ENCODE measurements at regions not wholly inside any gene's neighbourhood (a gene's known extent, or its start where the extent isn't known, plus 50 kb on each side); places are given as distances from the start of the nearest gene placed in this dataset.

DNA sequence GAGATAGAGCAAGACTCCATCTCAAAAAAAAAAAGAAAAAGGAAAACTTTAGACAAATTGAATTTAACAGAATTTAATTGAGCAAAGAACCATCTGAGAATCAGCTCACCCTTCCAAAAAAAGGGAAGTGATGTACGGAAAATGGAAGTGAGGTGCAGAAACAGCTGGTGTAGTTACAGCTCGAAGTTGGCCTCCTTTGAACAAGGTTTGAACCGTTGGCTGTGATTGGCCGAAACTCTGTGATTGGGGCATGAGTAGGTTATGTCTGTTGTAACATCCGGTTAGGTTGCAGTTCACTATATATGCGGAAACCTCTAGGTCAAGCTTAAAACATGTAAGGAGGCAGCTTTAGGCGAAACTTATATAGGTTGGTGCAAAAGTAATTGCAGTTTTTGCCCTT lies 97.9 kb upstream of the KIF26B start:
- TF ChIP-seq, protein P1, sequence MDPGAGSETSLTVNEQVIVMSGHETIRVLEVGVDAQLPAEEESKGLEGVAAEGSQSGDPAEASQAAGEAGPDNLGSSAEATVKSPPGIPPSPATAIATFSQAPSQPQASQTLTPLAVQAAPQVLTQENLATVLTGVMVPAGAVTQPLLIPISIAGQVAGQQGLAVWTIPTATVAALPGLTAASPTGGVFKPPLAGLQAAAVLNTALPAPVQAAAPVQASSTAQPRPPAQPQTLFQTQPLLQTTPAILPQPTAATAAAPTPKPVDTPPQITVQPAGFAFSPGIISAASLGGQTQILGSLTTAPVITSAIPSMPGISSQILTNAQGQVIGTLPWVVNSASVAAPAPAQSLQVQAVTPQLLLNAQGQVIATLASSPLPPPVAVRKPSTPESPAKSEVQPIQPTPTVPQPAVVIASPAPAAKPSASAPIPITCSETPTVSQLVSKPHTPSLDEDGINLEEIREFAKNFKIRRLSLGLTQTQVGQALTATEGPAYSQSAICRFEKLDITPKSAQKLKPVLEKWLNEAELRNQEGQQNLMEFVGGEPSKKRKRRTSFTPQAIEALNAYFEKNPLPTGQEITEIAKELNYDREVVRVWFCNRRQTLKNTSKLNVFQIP (CRISPR knock-in tag; IDR thresholded peaks at IDR 0.05; ENCODE audit: borderline replicate concordance, low read depth): no peak
- TF ChIP-seq GLIS3 (CRISPR knock-in tag; IDR thresholded peaks at IDR 0.05) (no peak), TCF4 (CRISPR knock-in tag; IDR thresholded peaks at IDR 0.05; ENCODE audit: borderline replicate concordance) (no peak), RARB (CRISPR knock-in tag; IDR thresholded peaks at IDR 0.05) (no peak), CSDC2 (CRISPR knock-in tag; IDR thresholded peaks at IDR 0.05) (no peak), ZC3H10 (CRISPR knock-in tag; IDR thresholded peaks at IDR 0.05) (no peak), ARNTL (CRISPR knock-in tag; IDR thresholded peaks at IDR 0.05; ENCODE audit: borderline replicate concordance, low read depth) (no peak)
- TF ChIP-seq, protein P2, sequence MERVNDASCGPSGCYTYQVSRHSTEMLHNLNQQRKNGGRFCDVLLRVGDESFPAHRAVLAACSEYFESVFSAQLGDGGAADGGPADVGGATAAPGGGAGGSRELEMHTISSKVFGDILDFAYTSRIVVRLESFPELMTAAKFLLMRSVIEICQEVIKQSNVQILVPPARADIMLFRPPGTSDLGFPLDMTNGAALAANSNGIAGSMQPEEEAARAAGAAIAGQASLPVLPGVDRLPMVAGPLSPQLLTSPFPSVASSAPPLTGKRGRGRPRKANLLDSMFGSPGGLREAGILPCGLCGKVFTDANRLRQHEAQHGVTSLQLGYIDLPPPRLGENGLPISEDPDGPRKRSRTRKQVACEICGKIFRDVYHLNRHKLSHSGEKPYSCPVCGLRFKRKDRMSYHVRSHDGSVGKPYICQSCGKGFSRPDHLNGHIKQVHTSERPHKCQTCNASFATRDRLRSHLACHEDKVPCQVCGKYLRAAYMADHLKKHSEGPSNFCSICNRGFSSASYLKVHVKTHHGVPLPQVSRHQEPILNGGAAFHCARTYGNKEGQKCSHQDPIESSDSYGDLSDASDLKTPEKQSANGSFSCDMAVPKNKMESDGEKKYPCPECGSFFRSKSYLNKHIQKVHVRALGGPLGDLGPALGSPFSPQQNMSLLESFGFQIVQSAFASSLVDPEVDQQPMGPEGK (CRISPR knock-in tag; IDR thresholded peaks at IDR 0.05; ENCODE audit: borderline replicate concordance): no peak
- TF ChIP-seq, protein P3, sequence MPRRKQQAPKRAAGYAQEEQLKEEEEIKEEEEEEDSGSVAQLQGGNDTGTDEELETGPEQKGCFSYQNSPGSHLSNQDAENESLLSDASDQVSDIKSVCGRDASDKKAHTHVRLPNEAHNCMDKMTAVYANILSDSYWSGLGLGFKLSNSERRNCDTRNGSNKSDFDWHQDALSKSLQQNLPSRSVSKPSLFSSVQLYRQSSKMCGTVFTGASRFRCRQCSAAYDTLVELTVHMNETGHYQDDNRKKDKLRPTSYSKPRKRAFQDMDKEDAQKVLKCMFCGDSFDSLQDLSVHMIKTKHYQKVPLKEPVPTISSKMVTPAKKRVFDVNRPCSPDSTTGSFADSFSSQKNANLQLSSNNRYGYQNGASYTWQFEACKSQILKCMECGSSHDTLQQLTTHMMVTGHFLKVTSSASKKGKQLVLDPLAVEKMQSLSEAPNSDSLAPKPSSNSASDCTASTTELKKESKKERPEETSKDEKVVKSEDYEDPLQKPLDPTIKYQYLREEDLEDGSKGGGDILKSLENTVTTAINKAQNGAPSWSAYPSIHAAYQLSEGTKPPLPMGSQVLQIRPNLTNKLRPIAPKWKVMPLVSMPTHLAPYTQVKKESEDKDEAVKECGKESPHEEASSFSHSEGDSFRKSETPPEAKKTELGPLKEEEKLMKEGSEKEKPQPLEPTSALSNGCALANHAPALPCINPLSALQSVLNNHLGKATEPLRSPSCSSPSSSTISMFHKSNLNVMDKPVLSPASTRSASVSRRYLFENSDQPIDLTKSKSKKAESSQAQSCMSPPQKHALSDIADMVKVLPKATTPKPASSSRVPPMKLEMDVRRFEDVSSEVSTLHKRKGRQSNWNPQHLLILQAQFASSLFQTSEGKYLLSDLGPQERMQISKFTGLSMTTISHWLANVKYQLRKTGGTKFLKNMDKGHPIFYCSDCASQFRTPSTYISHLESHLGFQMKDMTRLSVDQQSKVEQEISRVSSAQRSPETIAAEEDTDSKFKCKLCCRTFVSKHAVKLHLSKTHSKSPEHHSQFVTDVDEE (CRISPR knock-in tag; IDR thresholded peaks at IDR 0.05): no peak

Data from SK-N-SH treated with all-trans-retinoic acid at 6 μM for 48 hours (cell line).